HepG2 (cell line): ENCODE measurements at regions not wholly inside any gene's neighbourhood (a gene's known extent, or its start where the extent isn't known, plus 50 kb on each side); places are given as distances from the start of the nearest gene placed in this dataset.

ENCODE experiments used
- DR1 ChIP-seq: sonication (generic); formaldehyde crosslinking; IDR thresholded peaks from 2 replicates; pipeline ENCODE4 v1.8.0; 2021; ENCODE audit warnings: mild to moderate bottlenecking, missing genetic modification reagents, inconsistent platforms
- MXI1 ChIP-seq: IDR thresholded peaks from 3 replicates; pipeline ENCODE4 v1.6.1; 2012; ENCODE audit warnings: low read depth, low read length, inconsistent platforms, borderline replicate concordance
- NCOA5 ChIP-seq: sonication (generic); formaldehyde crosslinking; IDR thresholded peaks from 2 replicates; pipeline ENCODE4 v1.4.0; 2020; ENCODE audit warnings: missing genetic modification reagents
- NFAT5 ChIP-seq: sonication (generic); formaldehyde crosslinking; IDR thresholded peaks from 2 replicates; pipeline ENCODE4 v1.4.0; 2020; ENCODE audit warnings: missing genetic modification reagents
- PRMT3 ChIP-seq: sonication (generic); formaldehyde crosslinking; IDR thresholded peaks from 2 replicates; pipeline ENCODE4 v1.8.1; 2022; ENCODE audit warnings: low read depth, mild to moderate bottlenecking, moderate library complexity, missing genetic modification reagents, borderline replicate concordance
- ZNF207 ChIP-seq: fragments of 450-650 bp; IDR thresholded peaks from 2 replicates; pipeline ENCODE4 v1.6.1; 2016; ENCODE audit warnings: antibody characterized with exemption, borderline replicate concordance
- ZNF280D ChIP-seq: sonication (generic); formaldehyde crosslinking; IDR thresholded peaks from 2 replicates; pipeline ENCODE4 v1.5.1; 2020; ENCODE audit warnings: mild to moderate bottlenecking, missing genetic modification reagents
- ZNF3 ChIP-seq: IDR thresholded peaks from 2 replicates; pipeline ENCODE4 v1.7.0; 2017; ENCODE audit warnings: inconsistent platforms
- ZNF562 ChIP-seq: sonication (generic); formaldehyde crosslinking; IDR thresholded peaks from 2 replicates; pipeline ENCODE4 v1.8.0; 2022; ENCODE audit warnings: missing genetic modification reagents, borderline replicate concordance
- ZNF589 ChIP-seq: sonication (generic); formaldehyde crosslinking; conservative IDR thresholded peaks from 2 replicates; pipeline ENCODE4 v1.8.0; 2022; ENCODE audit warnings: mild to moderate bottlenecking, moderate library complexity, missing genetic modification reagents
- ZNF878 ChIP-seq: sonication (generic); formaldehyde crosslinking; IDR thresholded peaks from 2 replicates; pipeline ENCODE4 v1.8.1; 2023; ENCODE audit warnings: mild to moderate bottlenecking, missing genetic modification reagents, moderate library complexity
- TF ChIP-seq, protein P1 (sequence below): sonication (generic); formaldehyde crosslinking; IDR thresholded peaks from 2 replicates; pipeline ENCODE4 v1.8.0; 2023; ENCODE audit warnings: mild to moderate bottlenecking, missing genetic modification reagents
- TF ChIP-seq, protein P2 (sequence below): sonication (generic); formaldehyde crosslinking; IDR thresholded peaks from 2 replicates; pipeline ENCODE4 v1.4.0; 2020; ENCODE audit warnings: mild to moderate bottlenecking, missing genetic modification reagents

GRCh38 chr20:50294164-50295088 is 103.8 kb downstream of the CEBPB start (continued):
- TF ChIP-seq ZNF280D (CRISPR knock-in tag) (peak; percentile 89; the same call in 1 of the 2 replicates), MXI1 (no peak), ZNF589 (CRISPR knock-in tag) (no peak), NFAT5 (CRISPR knock-in tag) (no peak), NCOA5 (no peak), DR1 (CRISPR knock-in tag) (no peak), ZNF878 (CRISPR knock-in tag) (no peak), ZNF207 (no peak), ZNF3 (CRISPR knock-in tag) (no peak), PRMT3 (CRISPR knock-in tag) (no peak), ZNF562 (CRISPR knock-in tag) (no peak)
- TF ChIP-seq, protein P1, sequence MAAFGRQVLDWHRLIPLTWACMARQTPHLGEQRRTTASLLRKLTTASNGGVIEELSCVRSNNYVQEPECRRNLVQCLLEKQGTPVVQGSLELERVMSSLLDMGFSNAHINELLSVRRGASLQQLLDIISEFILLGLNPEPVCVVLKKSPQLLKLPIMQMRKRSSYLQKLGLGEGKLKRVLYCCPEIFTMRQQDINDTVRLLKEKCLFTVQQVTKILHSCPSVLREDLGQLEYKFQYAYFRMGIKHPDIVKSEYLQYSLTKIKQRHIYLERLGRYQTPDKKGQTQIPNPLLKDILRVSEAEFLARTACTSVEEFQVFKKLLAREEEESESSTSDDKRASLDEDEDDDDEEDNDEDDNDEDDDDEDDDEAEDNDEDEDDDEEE (CRISPR knock-in tag): no peak
- TF ChIP-seq, protein P2, sequence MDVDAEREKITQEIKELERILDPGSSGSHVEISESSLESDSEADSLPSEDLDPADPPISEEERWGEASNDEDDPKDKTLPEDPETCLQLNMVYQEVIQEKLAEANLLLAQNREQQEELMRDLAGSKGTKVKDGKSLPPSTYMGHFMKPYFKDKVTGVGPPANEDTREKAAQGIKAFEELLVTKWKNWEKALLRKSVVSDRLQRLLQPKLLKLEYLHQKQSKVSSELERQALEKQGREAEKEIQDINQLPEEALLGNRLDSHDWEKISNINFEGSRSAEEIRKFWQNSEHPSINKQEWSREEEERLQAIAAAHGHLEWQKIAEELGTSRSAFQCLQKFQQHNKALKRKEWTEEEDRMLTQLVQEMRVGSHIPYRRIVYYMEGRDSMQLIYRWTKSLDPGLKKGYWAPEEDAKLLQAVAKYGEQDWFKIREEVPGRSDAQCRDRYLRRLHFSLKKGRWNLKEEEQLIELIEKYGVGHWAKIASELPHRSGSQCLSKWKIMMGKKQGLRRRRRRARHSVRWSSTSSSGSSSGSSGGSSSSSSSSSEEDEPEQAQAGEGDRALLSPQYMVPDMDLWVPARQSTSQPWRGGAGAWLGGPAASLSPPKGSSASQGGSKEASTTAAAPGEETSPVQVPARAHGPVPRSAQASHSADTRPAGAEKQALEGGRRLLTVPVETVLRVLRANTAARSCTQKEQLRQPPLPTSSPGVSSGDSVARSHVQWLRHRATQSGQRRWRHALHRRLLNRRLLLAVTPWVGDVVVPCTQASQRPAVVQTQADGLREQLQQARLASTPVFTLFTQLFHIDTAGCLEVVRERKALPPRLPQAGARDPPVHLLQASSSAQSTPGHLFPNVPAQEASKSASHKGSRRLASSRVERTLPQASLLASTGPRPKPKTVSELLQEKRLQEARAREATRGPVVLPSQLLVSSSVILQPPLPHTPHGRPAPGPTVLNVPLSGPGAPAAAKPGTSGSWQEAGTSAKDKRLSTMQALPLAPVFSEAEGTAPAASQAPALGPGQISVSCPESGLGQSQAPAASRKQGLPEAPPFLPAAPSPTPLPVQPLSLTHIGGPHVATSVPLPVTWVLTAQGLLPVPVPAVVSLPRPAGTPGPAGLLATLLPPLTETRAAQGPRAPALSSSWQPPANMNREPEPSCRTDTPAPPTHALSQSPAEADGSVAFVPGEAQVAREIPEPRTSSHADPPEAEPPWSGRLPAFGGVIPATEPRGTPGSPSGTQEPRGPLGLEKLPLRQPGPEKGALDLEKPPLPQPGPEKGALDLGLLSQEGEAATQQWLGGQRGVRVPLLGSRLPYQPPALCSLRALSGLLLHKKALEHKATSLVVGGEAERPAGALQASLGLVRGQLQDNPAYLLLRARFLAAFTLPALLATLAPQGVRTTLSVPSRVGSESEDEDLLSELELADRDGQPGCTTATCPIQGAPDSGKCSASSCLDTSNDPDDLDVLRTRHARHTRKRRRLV: no peak
